ENCODE measurements at regions not wholly inside any gene's neighbourhood (a gene's known extent, or its start where the extent isn't known, plus 50 kb on each side); places are given as distances from the start of the nearest gene placed in this dataset.
"Not testable (repeated sequence)": the region's sequence is repeated elsewhere in the genome, so short reads cannot be mapped to it uniquely, and the experiment has no call there.

GRCh38 chr4:177802661-177803060 lies 360.4 kb upstream of the AGA start:
- Histone ChIP-seq H3K4me1 (ENCODE audit: control insufficient read depth in 1 of 2, insufficient read depth in 1 of 2, low read depth in 1 of 2, low read length in 1 of 2) (no peaks in the 10 kb centered on the region), H3K4me3 (ENCODE audit: low read depth in 1 of 2, low read length in 1 of 2) (no peak overlapping the region), H3K36me3 (no peaks in the 10 kb centered on the region), H3K27me3 (no peaks in the 10 kb centered on the region), H3K27ac (no peak overlapping the region), H3K9me3 (no peaks in the 10 kb centered on the region)
- TF ChIP-seq CTCF (IDR thresholded peaks at IDR 0.05), result no peak

- Histone ChIP-seq H3K4me3 (ENCODE audit: low read depth in 1 of 2, low read length in 1 of 2) (no peak overlapping the region), H3K36me3 (no peaks in the 10 kb centered on the region), H3K27ac (no peak overlapping the region), H3K27me3 (no peaks in the 10 kb centered on the region), H3K4me1 (ENCODE audit: control insufficient read depth in 1 of 2, insufficient read depth in 1 of 2, low read depth in 1 of 2, low read length in 1 of 2) (no peaks in the 10 kb centered on the region), H3K9me3 (no peaks in the 10 kb centered on the region)
- no peak for TF ChIP-seq CTCF (IDR thresholded peaks at IDR 0.05)
Observed at GRCh38 chr4:177803151-177803550, 360.9 kb upstream of the AGA start.

- no peaks in the 10 kb centered on the region for H3K9me3 ChIP-seq
- TF ChIP-seq CTCF (IDR thresholded peaks at IDR 0.05), result no peak
- no peaks in the 10 kb centered on the region for H3K4me1 ChIP-seq (ENCODE audit: control insufficient read depth in 1 of 2, insufficient read depth in 1 of 2, low read depth in 1 of 2, low read length in 1 of 2)
Observed at GRCh38 chr4:177809791-177810190, 367.6 kb upstream of the AGA start.

GRCh38 chr4:177810220-177810619 lies 368.0 kb upstream of the AGA start:
- H3K36me3 ChIP-seq, result no peaks in the 10 kb centered on the region
- no peaks in the 10 kb centered on the region for H3K27me3 ChIP-seq
- H3K4me3 ChIP-seq (ENCODE audit: low read depth in 1 of 2, low read length in 1 of 2), result no peak overlapping the region
- TF ChIP-seq CTCF (IDR thresholded peaks at IDR 0.05), result no peak
- H3K4me1 ChIP-seq (ENCODE audit: control insufficient read depth in 1 of 2, insufficient read depth in 1 of 2, low read depth in 1 of 2, low read length in 1 of 2), result no peaks in the 10 kb centered on the region
- no peaks in the 10 kb centered on the region for H3K9me3 ChIP-seq
- H3K27ac ChIP-seq, result no peak overlapping the region

More at GRCh38 chr4:177809791-177810190, 367.6 kb upstream of the AGA start:
- no peaks in the 10 kb centered on the region for H3K36me3 ChIP-seq
- no peak overlapping the region for H3K4me3 ChIP-seq (ENCODE audit: low read depth in 1 of 2, low read length in 1 of 2)
- H3K27ac ChIP-seq, result no peak overlapping the region
- H3K27me3 ChIP-seq, result no peaks in the 10 kb centered on the region

- H3K36me3 ChIP-seq; H3K27me3 ChIP-seq; H3K27ac ChIP-seq; H3K4me3 ChIP-seq (ENCODE audit: low read depth in 1 of 2, low read length in 1 of 2); H3K4me1 ChIP-seq (ENCODE audit: control insufficient read depth in 1 of 2, insufficient read depth in 1 of 2, low read depth in 1 of 2, low read length in 1 of 2); H3K9me3 ChIP-seq: not testable (repeated sequence)
Observed at GRCh38 chr4:177818392-177818791, 376.2 kb upstream of the AGA start.

- H3K9me3 ChIP-seq, result no peaks in the 10 kb centered on the region
- no peaks in the 10 kb centered on the region for H3K27me3 ChIP-seq
- H3K27ac ChIP-seq, result no peak overlapping the region
- H3K36me3 ChIP-seq, result no peaks in the 10 kb centered on the region
- no peak for TF ChIP-seq CTCF (IDR thresholded peaks at IDR 0.05)
- no peak overlapping the region for H3K4me3 ChIP-seq (ENCODE audit: low read depth in 1 of 2, low read length in 1 of 2)
- no peaks in the 10 kb centered on the region for H3K4me1 ChIP-seq (ENCODE audit: control insufficient read depth in 1 of 2, insufficient read depth in 1 of 2, low read depth in 1 of 2, low read length in 1 of 2)
Observed at GRCh38 chr4:177826973-177827372, 384.7 kb upstream of the AGA start.
